Heart right ventricle (tissue), 16 donors: ENCODE measurements at regions not wholly inside any gene's neighbourhood (a gene's known extent, or its start where the extent isn't known, plus 50 kb on each side); places are given as distances from the start of the nearest gene placed in this dataset.

ENCODE experiments used
- ATAC-seq, 8 donors: fragments of 200-7000 bp; cut with Tn5 transposase; one replicate each; pipeline ENCODE4 v1.9.1; 2020; ENCODE audit warnings: mild to moderate bottlenecking in 8 of 8, moderate library complexity in 8 of 8, moderate number of reproducible peaks in 1 of 8
- DNase-seq, 2 donors: peaks; one replicate each; pipeline ENCODE4 v3.0.0-alpha.2; 2020
- H3K27ac ChIP-seq, 10 donors: fragments of 200-600 bp; sonication (generic) in 2 of 10; one replicate each; pipeline versions ENCODE4 v1.5.0 to v1.8.0; 2020 to 2022; ENCODE audit warnings: mild to moderate bottlenecking in 3 of 10
- H3K27me3 ChIP-seq, 7 donors: fragments of 200-600 bp; one replicate each; pipeline ENCODE4 v1.8.0; 2021 to 2022; ENCODE audit warnings: mild to moderate bottlenecking in 2 of 7
- H3K36me3 ChIP-seq, 9 donors: fragments of 200-600 bp; sonication (generic) in 1 of 9; one replicate each; pipeline versions ENCODE4 v1.5.0 to v1.8.0; 2020 to 2022; ENCODE audit warnings: mild to moderate bottlenecking in 2 of 9
- H3K4me1 ChIP-seq, 9 donors: fragments of 200-600 bp; sonication (generic) in 1 of 9; one replicate each; pipeline versions ENCODE4 v1.5.0 to v1.8.0; 2020 to 2022; ENCODE audit warnings: mild to moderate bottlenecking in 4 of 9
- H3K4me3 ChIP-seq, 10 donors: fragments of 200-600 bp; sonication (generic) in 2 of 10; one replicate each; pipeline versions ENCODE4 v1.5.0 to v1.8.0; 2020 to 2022; ENCODE audit warnings: mild to moderate bottlenecking in 7 of 10, moderate library complexity in 2 of 10
- H3K9me3 ChIP-seq, 11 donors: fragments of 200-600 bp in 10 of 11; sonication (generic) in 2 of 11; one replicate each; pipeline versions ENCODE4 v1.5.0 to v1.8.0; 2013 to 2022; ENCODE audit warnings: mild to moderate bottlenecking in 2 of 11, control low read depth in 1 of 11, moderate library complexity in 1 of 11
- WGBS, 2 donors: extraction: QIAGEN DNeasy Blood & Tissue Kit; methylation state at CpG; one replicate each; pipeline ENCODE4 v1.1.7; 2013; ENCODE audit warnings: inconsistent platforms in 1 of 2; 5-methylcytosine and 5-hydroxymethylcytosine counted together
- intact Hi-C, 10 donors: fragments of 100-400 bp; cut with DNase I; formaldehyde crosslinking; loops; one replicate each; pipeline versions ENCODE4 v1.11.1 to v1.14.2; 2022
- TF ChIP-seq, protein P1 (sequence below), 9 donors: fragments of 200-600 bp; sonication (generic) in 2 of 9; IDR thresholded peaks; one replicate each; pipeline versions ENCODE4 v1.5.0 to v1.8.0; 2021 to 2022; ENCODE audit warnings: antibody characterized with exemption in 9 of 9, mild to moderate bottlenecking in 5 of 9, moderate library complexity in 1 of 9
- donor health status: Arrhythmogenic right ventricular cardiomyopathy.
- donor health status: ischemic (EF 13 %, LVEDD 7.1; RV severe dilation, severe dysfunction).
- donor health status: healthy with polysubstance abuse.
- donor health status: DM: no; HTN: yes; CAD: no.
- donor health status: DM: no; HTN: no; CAD: no.
- donor health status: ischemic (EF 25% LVEDD 6.9; RV normal size, moderate dysfunction).
- donor health status: ischemic (EF 25% LVEDD 5.7; RV mildly dilated, moderate dysfunction).
- donor health status: healthy.
- donor health status: DM: yes; HTN: yes; CAD: no.
- donor health status: Ischemic cardiomyopathy.
- donor health status: ischemic (EF 35%, LVEDD 5.7; RV mildly dilated, moderate dysfunction).
- donor health status: nonischemic (EF 11% LVEDD 7.7; RV severe dilation, severe dysfunction).
- donor health status: DM: yes; HTN: yes; CAD: no.
- donor health status: PGD.
- donor health status: ischemic (EF 29% LVEDD 5.4; RV normal size, mild dysfunction).
- donor health status: nonischemic (EF 23%, LVEDD 6.1; RV moderate dilation, normal function).

DNA sequence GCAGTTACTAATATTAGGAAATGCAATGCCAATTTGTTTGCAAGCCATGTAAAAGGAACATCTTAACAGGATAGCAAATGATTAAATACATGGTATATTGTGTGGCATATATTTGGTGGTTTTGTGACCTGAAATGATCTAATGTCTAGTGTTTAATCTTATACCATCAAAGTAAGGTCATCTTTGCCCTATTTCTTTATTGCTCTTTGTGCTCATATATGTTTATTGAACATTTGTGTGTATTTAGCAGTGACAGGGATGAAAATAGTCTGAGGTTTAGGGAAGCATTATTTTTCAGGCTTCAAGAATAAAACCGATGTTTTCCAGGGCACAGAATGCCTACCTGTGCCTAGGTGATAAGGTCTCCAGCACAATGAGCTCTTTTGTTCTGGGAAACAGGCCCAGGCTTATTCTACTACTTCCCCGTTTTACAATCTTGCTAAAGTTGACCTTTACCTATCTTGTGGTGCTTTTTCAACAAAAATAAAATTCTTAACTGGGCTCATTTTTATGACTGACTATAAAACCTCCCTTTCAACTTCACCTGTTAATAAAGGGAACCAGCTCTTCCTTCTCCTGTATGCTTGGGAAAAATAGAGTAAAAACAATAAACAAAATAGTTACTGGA is 105.6 kb upstream of the ANKH start:
- Histone ChIP-seq H3K4me3 (no peak overlapping the region), H3K9me3 (peaks cover 0 to 5% (median 0%) of the 10 kb centered on the region in 11 donors), H3K27me3 (no peaks in the 10 kb centered on the region), H3K27ac (no peak overlapping the region), H3K4me1 (no peaks in the 10 kb centered on the region), H3K36me3 (no peaks in the 10 kb centered on the region)
- DNase-seq (no peak), ATAC-seq (no peak)
- TF ChIP-seq, protein P1, sequence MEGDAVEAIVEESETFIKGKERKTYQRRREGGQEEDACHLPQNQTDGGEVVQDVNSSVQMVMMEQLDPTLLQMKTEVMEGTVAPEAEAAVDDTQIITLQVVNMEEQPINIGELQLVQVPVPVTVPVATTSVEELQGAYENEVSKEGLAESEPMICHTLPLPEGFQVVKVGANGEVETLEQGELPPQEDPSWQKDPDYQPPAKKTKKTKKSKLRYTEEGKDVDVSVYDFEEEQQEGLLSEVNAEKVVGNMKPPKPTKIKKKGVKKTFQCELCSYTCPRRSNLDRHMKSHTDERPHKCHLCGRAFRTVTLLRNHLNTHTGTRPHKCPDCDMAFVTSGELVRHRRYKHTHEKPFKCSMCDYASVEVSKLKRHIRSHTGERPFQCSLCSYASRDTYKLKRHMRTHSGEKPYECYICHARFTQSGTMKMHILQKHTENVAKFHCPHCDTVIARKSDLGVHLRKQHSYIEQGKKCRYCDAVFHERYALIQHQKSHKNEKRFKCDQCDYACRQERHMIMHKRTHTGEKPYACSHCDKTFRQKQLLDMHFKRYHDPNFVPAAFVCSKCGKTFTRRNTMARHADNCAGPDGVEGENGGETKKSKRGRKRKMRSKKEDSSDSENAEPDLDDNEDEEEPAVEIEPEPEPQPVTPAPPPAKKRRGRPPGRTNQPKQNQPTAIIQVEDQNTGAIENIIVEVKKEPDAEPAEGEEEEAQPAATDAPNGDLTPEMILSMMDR (IDR thresholded peaks at IDR 0.05) = no peak
- 78 to 91% methylated on average over 2 of the region's 2 CpGs for WGBS, 2 donors
- intact Hi-C loops = no loop called here

DNA sequence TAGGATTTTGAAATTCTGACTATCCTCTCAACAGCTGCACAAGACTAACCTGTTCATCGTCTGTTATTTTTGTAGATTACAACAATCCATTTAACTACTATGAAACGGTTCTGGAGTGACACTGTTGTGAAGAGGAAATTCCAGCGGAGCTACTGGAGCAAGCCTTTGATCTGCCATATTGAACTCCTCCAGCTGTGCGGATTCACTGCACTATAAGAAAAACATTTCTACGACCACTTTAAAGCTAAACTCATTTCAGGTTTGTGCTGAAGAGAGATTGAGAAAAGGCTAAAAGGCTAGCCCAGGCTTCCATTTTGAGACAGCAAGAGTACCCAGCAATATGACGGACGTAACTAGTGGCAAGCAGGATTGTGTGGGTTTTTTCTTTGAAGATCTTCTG is 104.9 kb upstream of the ANKH start:
- intact Hi-C loops = no loop called here
- peaks cover 0 to 5% (median 0%) of the 10 kb centered on the region in 11 donors for H3K9me3 ChIP-seq
- no peaks in the 10 kb centered on the region for H3K36me3 ChIP-seq
- H3K27ac ChIP-seq = no peak overlapping the region
- TF ChIP-seq, protein P1 (IDR thresholded peaks at IDR 0.05) = no peak
- no peaks in the 10 kb centered on the region for H3K27me3 ChIP-seq
- ATAC-seq (no peak), DNase-seq (no peak)
- H3K4me1 ChIP-seq = no peaks in the 10 kb centered on the region
- H3K4me3 ChIP-seq = no peak overlapping the region
- WGBS, 2 donors = 68 to 81% methylated on average over 7 of the region's 7 CpGs

DNA sequence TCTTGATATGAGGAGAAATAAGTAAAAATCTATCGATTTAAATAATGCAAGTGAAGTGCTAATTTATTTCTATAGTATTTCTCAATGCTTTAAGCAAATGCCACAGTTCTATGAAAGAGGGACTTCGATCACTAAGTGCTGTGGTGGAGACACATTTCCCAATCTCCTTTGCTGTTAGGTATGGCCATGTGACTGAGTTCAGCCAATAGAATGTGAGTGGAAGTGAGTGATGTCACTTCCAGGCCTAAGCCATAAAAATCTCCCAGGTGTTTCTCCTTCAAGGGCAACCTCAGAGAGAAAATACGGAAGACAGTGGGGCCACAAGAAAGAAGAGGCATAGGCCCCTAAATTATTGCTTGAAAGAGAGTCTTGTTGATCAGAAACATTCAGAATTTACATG is 100.3 kb upstream of the ANKH start:
- Histone ChIP-seq H3K4me1 (no peaks in the 10 kb centered on the region), H3K36me3 (no peaks in the 10 kb centered on the region), H3K27ac (no peak overlapping the region), H3K27me3 (no peaks in the 10 kb centered on the region), H3K9me3 (no peaks in the 10 kb centered on the region), H3K4me3 (no peak overlapping the region)
- 95 to 98% methylated on average over 3 of the region's 3 CpGs for WGBS, 2 donors
- TF ChIP-seq, protein P1 (IDR thresholded peaks at IDR 0.05) = no peak
- ATAC-seq = no peak
- DNase-seq = no peak
- intact Hi-C loops = no loop called here

DNA sequence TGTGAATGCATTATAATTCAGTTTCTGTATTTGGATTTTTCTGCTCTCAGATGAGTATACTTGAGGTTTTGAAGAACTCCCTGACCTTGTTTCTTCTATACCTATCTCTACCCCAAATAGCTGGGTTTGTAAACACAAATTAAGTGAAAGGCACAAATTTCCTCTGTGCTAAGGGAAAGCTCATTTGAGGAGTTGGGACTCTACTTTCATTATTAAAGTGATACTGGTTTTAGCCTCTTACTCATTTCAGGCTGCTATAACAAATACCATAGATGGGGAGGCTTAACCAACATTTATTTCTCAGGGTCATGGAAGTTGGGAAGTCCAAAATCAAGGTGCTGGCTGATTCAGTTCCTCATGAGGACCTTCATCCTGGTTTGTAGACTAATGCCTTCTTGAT is 97.2 kb upstream of the ANKH start:
- Histone ChIP-seq H3K4me1 (no peaks in the 10 kb centered on the region), H3K36me3 (no peaks in the 10 kb centered on the region), H3K27me3 (no peaks in the 10 kb centered on the region), H3K27ac (no peak overlapping the region), H3K4me3 (no peak overlapping the region), H3K9me3 (no peaks in the 10 kb centered on the region)
- DNase-seq (no peak), ATAC-seq (no peak)
- intact Hi-C loops = no loop called here
- TF ChIP-seq, protein P1 (IDR thresholded peaks at IDR 0.05) = no peak
